AG09309 (cell line): ENCODE measurements at regions not wholly inside any gene's neighbourhood (a gene's known extent, or its start where the extent isn't known, plus 50 kb on each side); places are given as distances from the start of the nearest gene placed in this dataset.

Experiments
- DNase-seq: peaks from one replicate; pipeline ENCODE4 v3.0.0-alpha.2; 2010; ENCODE audit warnings: low read depth
- H3K4me3 ChIP-seq: 2 replicates; pipeline ENCODE4 v1.5.1; 2011; ENCODE audit warnings: mild to moderate bottlenecking, low read depth, low read length, moderate library complexity; ENCODE audit not compliant: control insufficient read depth
- CTCF ChIP-seq: IDR thresholded peaks from 2 replicates; pipeline ENCODE4 v1.5.1; 2011; ENCODE audit warnings: mild to moderate bottlenecking, low read depth, low read length, inconsistent platforms; ENCODE audit not compliant: insufficient read depth, control insufficient read depth; ENCODE audit errors: missing control alignments

- H3K4me3 ChIP-seq, result no peak overlapping the region
- TF ChIP-seq CTCF, result no peak
- no peak for DNase-seq
These were observed 1078.1 kb upstream of the ADGRL2 start for GRCh38 chr1:80722611-80723010.

GRCh38 chr1:80706526-80706925, 1094.2 kb upstream of the ADGRL2 start:
- DNase-seq, result no peak
- H3K4me3 ChIP-seq, result no peak overlapping the region
- no peak for TF ChIP-seq CTCF

GRCh38 chr1:80678438-80678837, 1122.3 kb upstream of the ADGRL2 start:
- no peak for TF ChIP-seq CTCF
- no peak for DNase-seq
- H3K4me3 ChIP-seq, result no peak overlapping the region

- no peak for DNase-seq
These were observed 1125.3 kb upstream of the ADGRL2 start for GRCh38 chr1:80675454-80675853.

GRCh38 chr1:80673935-80674597, 1126.7 kb upstream of the ADGRL2 start:
- H3K4me3 ChIP-seq, result no peak overlapping the region
- no peak for DNase-seq
- TF ChIP-seq CTCF, result no peak

More at GRCh38 chr1:80675454-80675853, 1125.3 kb upstream of the ADGRL2 start:
- no peak overlapping the region for H3K4me3 ChIP-seq
- no peak for TF ChIP-seq CTCF

GRCh38 chr1:80668372-80668771, 1132.4 kb upstream of the ADGRL2 start:
- DNase-seq, result no peak
- H3K4me3 ChIP-seq, result no peak overlapping the region
- TF ChIP-seq CTCF, result no peak

- no peak for TF ChIP-seq CTCF
- no peak for DNase-seq
- no peak overlapping the region for H3K4me3 ChIP-seq
These were observed 1134.7 kb upstream of the ADGRL2 start for GRCh38 chr1:80666073-80666472.
